ENCODE measurements at regions not wholly inside any gene's neighbourhood (a gene's known extent, or its start where the extent isn't known, plus 50 kb on each side); places are given as distances from the start of the nearest gene placed in this dataset.

GRCh38 chr4:111632641-111633151, 512.6 kb upstream of the FAM241A start:
- no peak for DNase-seq

- DNase-seq, result no peak
These were observed 511.5 kb upstream of the FAM241A start for GRCh38 chr4:111633663-111634266.

GRCh38 chr4:111635646-111636045, 509.6 kb upstream of the FAM241A start:
- DNase-seq, result no peak

- DNase-seq, result no peak
These were observed 508.2 kb upstream of the FAM241A start for GRCh38 chr4:111636961-111637585.

GRCh38 chr4:111639120-111639690, 506.0 kb upstream of the FAM241A start:
- no peak for DNase-seq

GRCh38 chr4:111639876-111640275, 505.4 kb upstream of the FAM241A start:
- DNase-seq, result no peak

- DNase-seq, result peak; percentile 64
These were observed 503.3 kb upstream of the FAM241A start for GRCh38 chr4:111641813-111642579.

- DNase-seq, result no peak
These were observed 497.2 kb upstream of the FAM241A start for GRCh38 chr4:111648056-111648455.

- no peak for DNase-seq
These were observed 495.9 kb upstream of the FAM241A start for GRCh38 chr4:111649308-111649707.

- DNase-seq, result no peak
These were observed 495.1 kb upstream of the FAM241A start for GRCh38 chr4:111650146-111650545.

GRCh38 chr4:111650674-111651086, 494.6 kb upstream of the FAM241A start:
- no peak for DNase-seq

- DNase-seq, result no peak
These were observed 493.0 kb upstream of the FAM241A start for GRCh38 chr4:111652236-111652635.

GRCh38 chr4:111652986-111653385, 492.3 kb upstream of the FAM241A start:
- no peak for DNase-seq

- DNase-seq, result no peak
These were observed 482.8 kb upstream of the FAM241A start for GRCh38 chr4:111662496-111662895.

GRCh38 chr4:111664308-111664945, 480.8 kb upstream of the FAM241A start:
- no peak for DNase-seq

GRCh38 chr4:111666826-111667360, 478.4 kb upstream of the FAM241A start:
- no peak for DNase-seq

GRCh38 chr4:111671756-111672155, 473.5 kb upstream of the FAM241A start:
- no peak for DNase-seq

- DNase-seq, result no peak
These were observed 469.5 kb upstream of the FAM241A start for GRCh38 chr4:111675746-111676145.

GRCh38 chr4:111676533-111676932, 468.7 kb upstream of the FAM241A start:
- DNase-seq, result no peak

GRCh38 chr4:111678479-111678878, 466.8 kb upstream of the FAM241A start:
- DNase-seq, result no peak

- no peak for DNase-seq
These were observed 466.3 kb upstream of the FAM241A start for GRCh38 chr4:111678908-111679307.

- no peak for DNase-seq
These were observed 464.0 kb upstream of the FAM241A start for GRCh38 chr4:111681270-111681669.

GRCh38 chr4:111681751-111682150, 463.5 kb upstream of the FAM241A start:
- no peak for DNase-seq

All from activated CD4-positive, alpha-beta T cell treated with anti-CD3 and anti-CD28 coated beads, Interleukin-2, amount 50 U/mL, for 16 hours (primary cell).